ENCODE measurements at regions not wholly inside any gene's neighbourhood (a gene's known extent, or its start where the extent isn't known, plus 50 kb on each side); places are given as distances from the start of the nearest gene placed in this dataset.

DNA sequence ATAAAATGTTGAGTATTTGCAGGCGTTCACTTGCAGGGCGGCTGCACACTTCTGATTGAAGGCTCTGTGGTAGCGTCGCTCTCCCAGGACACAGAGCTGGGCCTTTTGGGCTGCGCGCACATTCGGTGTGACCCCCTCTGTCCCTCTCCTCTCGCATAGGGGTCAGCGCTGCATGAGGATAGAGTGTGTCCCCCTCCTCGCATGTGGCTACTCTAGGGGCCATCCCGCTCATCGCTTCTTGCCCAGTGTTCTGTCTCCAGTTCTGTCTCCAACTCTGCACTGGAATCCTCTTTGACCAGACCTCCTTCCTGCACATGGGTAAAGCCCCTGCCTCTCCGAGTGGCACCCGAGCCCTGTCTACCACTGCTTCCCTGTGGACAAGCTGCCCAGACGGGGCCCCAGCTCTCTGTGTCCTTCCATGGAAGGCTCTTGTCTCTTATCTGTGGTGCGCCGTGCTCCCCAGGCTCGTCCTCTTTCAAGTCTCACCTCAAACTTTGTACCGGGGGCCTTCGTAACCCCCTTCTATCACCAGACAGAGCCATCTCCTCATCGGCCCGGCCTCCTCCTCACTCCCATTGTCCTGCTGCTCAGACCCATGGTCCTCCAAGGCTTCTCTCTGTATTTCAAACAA, 278.0 kb upstream of the HDAC4 start:
- TF ChIP-seq FOS (IDR thresholded peaks at IDR 0.05; ENCODE audit: borderline replicate concordance, insufficient read depth, low read length) (no peak), POLR2A (IDR thresholded peaks at IDR 0.05; ENCODE audit: low read depth, low read length) (no peak), GATA2 (IDR thresholded peaks at IDR 0.05; ENCODE audit: insufficient read depth, insufficient read length, low read depth, low read length) (no peak), POLR2AphosphoS5 (IDR thresholded peaks at IDR 0.05; ENCODE audit: insufficient read depth, low read depth, low read length) (no peak), EZH2 (IDR thresholded peaks at IDR 0.05; ENCODE audit: borderline replicate concordance, low read depth, low read length, severe bottlenecking) (no peak), MYC (IDR thresholded peaks at IDR 0.05; ENCODE audit: low read depth, low read length) (no peak), JUN (IDR thresholded peaks at IDR 0.05; ENCODE audit: borderline replicate concordance, insufficient read depth, insufficient read length, low read depth) (no peak)
- TF ChIP-seq, protein P1, sequence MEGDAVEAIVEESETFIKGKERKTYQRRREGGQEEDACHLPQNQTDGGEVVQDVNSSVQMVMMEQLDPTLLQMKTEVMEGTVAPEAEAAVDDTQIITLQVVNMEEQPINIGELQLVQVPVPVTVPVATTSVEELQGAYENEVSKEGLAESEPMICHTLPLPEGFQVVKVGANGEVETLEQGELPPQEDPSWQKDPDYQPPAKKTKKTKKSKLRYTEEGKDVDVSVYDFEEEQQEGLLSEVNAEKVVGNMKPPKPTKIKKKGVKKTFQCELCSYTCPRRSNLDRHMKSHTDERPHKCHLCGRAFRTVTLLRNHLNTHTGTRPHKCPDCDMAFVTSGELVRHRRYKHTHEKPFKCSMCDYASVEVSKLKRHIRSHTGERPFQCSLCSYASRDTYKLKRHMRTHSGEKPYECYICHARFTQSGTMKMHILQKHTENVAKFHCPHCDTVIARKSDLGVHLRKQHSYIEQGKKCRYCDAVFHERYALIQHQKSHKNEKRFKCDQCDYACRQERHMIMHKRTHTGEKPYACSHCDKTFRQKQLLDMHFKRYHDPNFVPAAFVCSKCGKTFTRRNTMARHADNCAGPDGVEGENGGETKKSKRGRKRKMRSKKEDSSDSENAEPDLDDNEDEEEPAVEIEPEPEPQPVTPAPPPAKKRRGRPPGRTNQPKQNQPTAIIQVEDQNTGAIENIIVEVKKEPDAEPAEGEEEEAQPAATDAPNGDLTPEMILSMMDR (IDR thresholded peaks at IDR 0.05; ENCODE audit: extremely low read depth in 1 of 2, insufficient read depth in 1 of 2, low read depth in 1 of 2, low read length in 2 of 2), result no peak
- TF ChIP-seq, protein P2, sequence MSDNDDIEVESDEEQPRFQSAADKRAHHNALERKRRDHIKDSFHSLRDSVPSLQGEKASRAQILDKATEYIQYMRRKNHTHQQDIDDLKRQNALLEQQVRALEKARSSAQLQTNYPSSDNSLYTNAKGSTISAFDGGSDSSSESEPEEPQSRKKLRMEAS (IDR thresholded peaks at IDR 0.05; ENCODE audit: insufficient read depth, insufficient read length), result no peak
